H1 (cell line): ENCODE measurements at regions not wholly inside any gene's neighbourhood (a gene's known extent, or its start where the extent isn't known, plus 50 kb on each side); places are given as distances from the start of the nearest gene placed in this dataset.

ENCODE experiments used
- ASH2L ChIP-seq: fragments of 200-600, 300-600 bp; sonication (generic); IDR thresholded peaks from one replicate; pipeline ENCODE4 v1.7.1; 2017; ENCODE audit warnings: low read length
- NANOG ChIP-seq: IDR thresholded peaks from 2 replicates; pipeline ENCODE4 v1.6.1; 2011; ENCODE audit warnings: low read length, low read depth, mild to moderate bottlenecking, inconsistent platforms; ENCODE audit not compliant: insufficient read depth, poor library complexity, severe bottlenecking
- RAD21 ChIP-seq, 2 experiments: IDR thresholded peaks in 1 of 2; conservative IDR thresholded peaks in 1 of 2; 2 replicates each; pipeline ENCODE4 v1.6.1; 2011; ENCODE audit warnings: low read depth in 2 of 2, low read length in 2 of 2, improper control_type of control experiment in 1 of 2, inconsistent platforms in 1 of 2, mild to moderate bottlenecking in 1 of 2, moderate library complexity in 1 of 2
- TBP ChIP-seq: IDR thresholded peaks from 2 replicates; pipeline ENCODE4 v1.6.1; 2011; ENCODE audit warnings: low read depth, low read length, improper control_type of control experiment

GRCh38 chr13:65347420-65348030 lies 1882.6 kb downstream of the PCDH9 start (continued):
- TF ChIP-seq TBP (no peak), NANOG (no peak), RAD21 (IDR thresholded peaks at IDR 0.05 in 1 of 2, conservative IDR thresholded peaks at IDR 0.05 in 1 of 2; ENCODE audit: low read depth in 2 of 2, low read length in 2 of 2) (no peak), ASH2L (no peak)
